HG03460 (cell line): ENCODE measurements at regions not wholly inside any gene's neighbourhood (a gene's known extent, or its start where the extent isn't known, plus 50 kb on each side); places are given as distances from the start of the nearest gene placed in this dataset.
"Not testable (repeated sequence)": the region's sequence is repeated elsewhere in the genome, so short reads cannot be mapped to it uniquely, and the experiment has no call there.

ENCODE experiments used
- ATAC-seq: cut with Tn5 transposase; IDR thresholded peaks from one replicate; pipeline ENCODE4 v1.9.1; 2021; ENCODE audit not compliant: unreplicated experiment

DNA sequence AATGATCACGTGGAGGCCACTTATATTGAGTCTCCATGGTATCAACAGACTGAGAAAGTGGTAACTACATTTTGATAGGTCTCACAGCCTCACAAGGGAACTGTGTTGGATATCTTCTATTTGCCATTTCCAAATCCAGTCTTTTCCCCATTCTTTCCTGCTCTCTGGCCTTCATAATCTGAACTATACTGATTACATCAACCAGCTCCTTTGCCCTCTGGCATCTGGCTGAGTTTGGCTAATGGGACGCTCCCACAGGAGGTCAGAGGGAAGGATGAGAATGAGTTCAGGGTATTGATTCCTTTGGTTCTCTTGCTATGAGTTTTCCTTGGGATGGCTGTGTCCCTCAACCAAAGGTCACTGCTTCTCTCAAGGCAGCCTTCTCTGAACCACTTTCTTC lies 152.6 kb downstream of the RTL9 start:
- no peak for ATAC-seq

GRCh38 chrX:110512341-110512740 lies 153.7 kb downstream of the RTL9 start:
- no peak for ATAC-seq

GRCh38 chrX:110514509-110514908 lies 155.9 kb downstream of the RTL9 start:
- no peak for ATAC-seq

DNA sequence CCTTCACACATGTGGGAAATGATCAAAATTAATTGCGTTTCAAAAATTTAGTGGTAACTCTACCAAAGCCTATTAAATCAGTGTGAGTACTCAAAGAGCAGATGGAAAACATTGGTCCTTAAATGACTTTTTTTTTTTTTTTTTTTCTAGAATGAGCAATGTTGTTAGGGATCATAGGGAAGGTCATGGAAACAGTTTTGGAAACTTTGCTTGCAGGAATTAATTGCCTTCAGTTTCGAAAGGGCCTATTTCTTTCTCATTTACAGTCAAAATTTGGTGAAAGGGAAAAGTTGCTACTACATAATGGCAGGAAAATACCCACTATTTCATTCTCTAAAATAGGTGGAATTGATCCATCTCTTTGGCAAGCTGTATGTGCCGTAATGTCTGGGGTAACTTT lies 160.9 kb downstream of the RTL9 start:
- no peak for ATAC-seq

- ATAC-seq = no peak
Observed at GRCh38 chrX:110519906-110520452, 161.3 kb downstream of the RTL9 start.

- not testable (repeated sequence) for ATAC-seq
Observed at GRCh38 chrX:110520652-110521051, 162.0 kb downstream of the RTL9 start.

GRCh38 chrX:110531873-110532580 lies 173.4 kb downstream of the RTL9 start:
- ATAC-seq = no peak

- ATAC-seq = no peak
Observed at GRCh38 chrX:110532581-110532931, 173.9 kb downstream of the RTL9 start.

GRCh38 chrX:110536816-110537215 lies 178.2 kb downstream of the RTL9 start:
- ATAC-seq = no peak

GRCh38 chrX:110541266-110541665 lies 182.6 kb downstream of the RTL9 start:
- no peak for ATAC-seq

- ATAC-seq = not testable (repeated sequence)
Observed at GRCh38 chrX:110550854-110551253, 192.2 kb downstream of the RTL9 start.

- no peak for ATAC-seq
Observed at GRCh38 chrX:110557864-110558263, 199.2 kb downstream of the RTL9 start.

DNA sequence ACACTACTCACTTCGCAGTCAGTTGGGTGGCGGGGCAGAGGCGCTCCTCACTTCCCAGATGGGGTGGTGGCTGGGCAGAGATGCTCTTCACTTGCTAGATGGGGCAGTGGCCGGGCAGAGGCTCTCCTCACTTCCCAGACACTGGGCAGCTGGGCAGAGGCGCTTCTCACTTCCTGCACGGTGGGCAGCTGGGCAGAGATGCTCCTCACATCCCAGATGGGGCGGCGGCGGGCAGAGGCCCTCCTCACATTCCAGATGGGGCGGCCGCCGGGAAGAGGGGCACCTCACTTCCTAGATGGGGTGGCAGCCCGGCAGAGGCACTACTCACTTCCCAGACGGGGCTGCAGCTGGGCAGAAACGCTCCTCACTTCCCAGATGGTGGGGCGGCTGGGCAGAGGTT lies 199.8 kb downstream of the RTL9 start:
- no peak for ATAC-seq

- no peak for ATAC-seq
Observed at GRCh38 chrX:110561034-110561433, 202.4 kb downstream of the RTL9 start.

DNA sequence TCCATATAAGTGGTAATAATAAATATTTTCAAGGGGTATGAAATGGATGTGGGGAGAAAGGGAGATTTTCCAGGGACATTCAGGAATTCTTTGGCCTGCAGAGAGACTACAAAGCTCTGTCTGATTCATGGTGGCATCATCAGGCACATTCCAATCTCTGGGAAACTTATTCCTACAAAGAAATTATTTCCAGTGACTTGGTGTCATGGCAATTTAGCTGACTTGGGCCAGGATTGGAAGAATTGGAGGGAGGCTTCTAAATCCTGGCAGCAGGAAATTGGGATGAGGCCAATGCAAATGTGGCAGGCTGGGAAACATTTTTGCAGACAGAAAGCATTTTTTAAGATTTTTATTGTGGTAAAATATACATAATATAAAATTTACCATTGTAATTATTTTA lies 204.6 kb downstream of the RTL9 start:
- ATAC-seq = no peak

GRCh38 chrX:110568441-110568840 lies 209.8 kb downstream of the RTL9 start:
- no peak for ATAC-seq

- ATAC-seq = no peak
Observed at GRCh38 chrX:110569506-110569905, 210.9 kb downstream of the RTL9 start.

- no peak for ATAC-seq
Observed at GRCh38 chrX:110578270-110578669, 217.3 kb downstream of the CHRDL1 start.

DNA sequence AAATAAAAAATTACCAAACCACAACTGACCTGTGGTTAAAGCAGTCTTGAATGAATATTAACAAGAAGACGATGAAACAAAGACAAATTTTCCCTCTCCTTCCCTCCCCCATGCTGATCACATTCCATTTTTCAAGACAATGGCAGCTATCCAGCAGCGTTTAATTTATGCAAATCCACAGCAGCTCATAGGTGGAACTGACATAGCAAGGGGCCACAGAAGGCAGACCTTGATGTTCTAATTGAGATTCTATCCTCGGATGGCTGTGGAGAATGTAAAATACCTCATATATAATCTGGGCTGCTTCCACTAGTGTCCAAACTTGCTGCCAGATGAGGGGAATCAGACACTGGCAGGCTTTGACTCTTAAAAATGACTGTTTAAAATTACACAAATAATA lies 211.5 kb downstream of the CHRDL1 start:
- no peak for ATAC-seq

DNA sequence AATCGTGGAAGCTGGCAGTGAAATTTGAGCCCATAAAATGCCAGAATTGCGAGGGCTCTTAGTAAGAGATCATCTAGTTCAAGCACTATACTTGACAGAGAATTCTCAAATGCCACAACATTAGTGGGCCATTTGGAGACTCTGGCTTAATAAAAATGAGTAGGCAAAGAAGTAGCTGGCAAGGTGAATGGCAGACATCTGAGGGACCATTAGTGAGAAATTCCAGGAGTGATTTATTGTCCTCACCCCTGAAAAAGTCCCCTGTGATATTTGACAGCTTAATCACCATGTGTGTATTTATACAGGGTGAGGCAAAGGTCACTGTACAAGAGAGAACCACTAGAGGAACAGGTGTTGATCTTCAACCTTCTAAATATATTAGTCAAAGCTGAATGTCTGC lies 207.5 kb downstream of the CHRDL1 start:
- ATAC-seq = no peak

GRCh38 chrX:110588853-110589252 lies 206.8 kb downstream of the CHRDL1 start:
- ATAC-seq = no peak

GRCh38 chrX:110600745-110601310 lies 194.8 kb downstream of the CHRDL1 start:
- ATAC-seq = no peak

DNA sequence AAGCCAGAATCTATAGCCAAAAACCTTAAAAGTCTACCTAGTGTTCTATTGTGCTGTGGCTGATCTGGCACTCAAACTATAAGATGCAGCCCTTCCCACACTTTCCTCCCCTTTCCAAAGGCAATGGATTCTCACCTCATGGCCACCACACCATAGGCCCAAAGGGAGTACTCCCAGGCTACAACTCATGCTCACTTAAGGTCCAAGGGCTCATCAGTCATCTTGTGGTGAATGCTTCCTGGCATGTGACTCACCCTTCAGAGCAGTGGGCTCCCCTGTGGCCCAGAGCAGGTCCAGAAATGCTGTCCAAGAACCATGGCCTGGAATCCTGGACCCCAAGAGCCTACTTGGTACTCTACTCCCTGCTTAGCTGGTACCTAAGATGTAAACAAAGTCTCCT lies 181.0 kb downstream of the CHRDL1 start:
- no peak for ATAC-seq
